Peyer's patch (tissue), 4 donors: ENCODE measurements at regions not wholly inside any gene's neighbourhood (a gene's known extent, or its start where the extent isn't known, plus 50 kb on each side); places are given as distances from the start of the nearest gene placed in this dataset.
"Not testable (repeated sequence)": the region's sequence is repeated elsewhere in the genome, so short reads cannot be mapped to it uniquely, and the experiment has no call there.

Experiments used
- DNase-seq, 3 donors: peaks; one replicate each; pipeline ENCODE4 v3.0.0-alpha.2; 2017 to 2019
- H3K27ac ChIP-seq, 4 donors: fragments of 200-600 bp; sonication (generic); one replicate each; pipeline ENCODE4 v1.5.1; 2016 to 2019
- H3K27me3 ChIP-seq, 2 donors: fragments of 200-600 bp; sonication (generic); one replicate each; pipeline ENCODE4 v1.5.1; 2019
- H3K36me3 ChIP-seq, 3 donors: fragments of 200-600 bp; sonication (generic); one replicate each; pipeline ENCODE4 v1.5.1; 2016 to 2019
- H3K4me1 ChIP-seq, 4 donors: fragments of 200-600 bp; sonication (generic); one replicate each; pipeline ENCODE4 v1.5.1; 2016 to 2019
- H3K4me3 ChIP-seq, 4 donors: fragments of 200-600 bp; sonication (generic); 1 replicate in 3 of 4; 2 replicates in 1 of 4; pipeline ENCODE4 v1.5.1; 2016 to 2019; ENCODE audit warnings: mild to moderate bottlenecking in 1 of 4
- H3K9me3 ChIP-seq, 4 donors: fragments of 200-600 bp; sonication (generic); one replicate each; pipeline ENCODE4 v1.5.1; 2016 to 2019; ENCODE audit warnings: mild to moderate bottlenecking in 1 of 4
- POLR2A ChIP-seq, 2 donors: fragments of 450-650 bp; IDR thresholded peaks; one replicate each; pipeline ENCODE4 v1.5.1; 2017; ENCODE audit warnings: antibody characterized with exemption in 2 of 2, mild to moderate bottlenecking in 2 of 2, moderate library complexity in 2 of 2
- TF ChIP-seq, protein P1 (sequence below), 6 experiments: fragments of 450-650 bp in 4 of 6; fragments of 200-600 bp in 2 of 6; sonication (generic) in 1 of 6; IDR thresholded peaks; one replicate each; pipeline ENCODE4 v1.5.1; 2017 to 2019; ENCODE audit warnings: antibody characterized with exemption in 6 of 6, mild to moderate bottlenecking in 3 of 6, moderate library complexity in 1 of 6

DNA sequence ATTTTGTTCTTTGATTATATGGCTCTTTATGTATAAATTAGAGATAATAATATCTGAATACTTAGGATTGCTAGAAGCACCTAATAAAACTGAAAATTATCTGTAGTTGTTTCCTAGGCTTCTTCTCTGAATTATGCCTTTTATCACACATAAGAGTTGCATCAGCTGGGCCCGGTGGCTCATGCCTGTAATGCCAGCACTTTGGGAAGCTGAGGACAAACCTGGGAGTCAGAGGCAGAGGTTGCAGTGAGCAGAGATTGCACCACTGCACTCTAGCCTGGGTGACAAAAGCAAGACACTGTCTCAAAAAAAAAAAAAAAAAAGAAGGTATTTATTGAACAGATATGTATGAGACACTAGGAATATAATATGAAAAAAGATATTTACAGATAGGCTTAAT, 773.5 kb upstream of the AGA start:
- Histone ChIP-seq H3K36me3 (no peaks in the 10 kb centered on the region), H3K9me3 (no peaks in the 10 kb centered on the region), H3K27me3 (no peaks in the 10 kb centered on the region), H3K27ac (no peak overlapping the region), H3K4me1 (no peaks in the 10 kb centered on the region), H3K4me3 (no peak overlapping the region)
- DNase-seq = no peak
- TF ChIP-seq, protein P1, sequence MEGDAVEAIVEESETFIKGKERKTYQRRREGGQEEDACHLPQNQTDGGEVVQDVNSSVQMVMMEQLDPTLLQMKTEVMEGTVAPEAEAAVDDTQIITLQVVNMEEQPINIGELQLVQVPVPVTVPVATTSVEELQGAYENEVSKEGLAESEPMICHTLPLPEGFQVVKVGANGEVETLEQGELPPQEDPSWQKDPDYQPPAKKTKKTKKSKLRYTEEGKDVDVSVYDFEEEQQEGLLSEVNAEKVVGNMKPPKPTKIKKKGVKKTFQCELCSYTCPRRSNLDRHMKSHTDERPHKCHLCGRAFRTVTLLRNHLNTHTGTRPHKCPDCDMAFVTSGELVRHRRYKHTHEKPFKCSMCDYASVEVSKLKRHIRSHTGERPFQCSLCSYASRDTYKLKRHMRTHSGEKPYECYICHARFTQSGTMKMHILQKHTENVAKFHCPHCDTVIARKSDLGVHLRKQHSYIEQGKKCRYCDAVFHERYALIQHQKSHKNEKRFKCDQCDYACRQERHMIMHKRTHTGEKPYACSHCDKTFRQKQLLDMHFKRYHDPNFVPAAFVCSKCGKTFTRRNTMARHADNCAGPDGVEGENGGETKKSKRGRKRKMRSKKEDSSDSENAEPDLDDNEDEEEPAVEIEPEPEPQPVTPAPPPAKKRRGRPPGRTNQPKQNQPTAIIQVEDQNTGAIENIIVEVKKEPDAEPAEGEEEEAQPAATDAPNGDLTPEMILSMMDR (IDR thresholded peaks at IDR 0.05) = no peak
- no peak for TF ChIP-seq POLR2A (IDR thresholded peaks at IDR 0.05)

DNA sequence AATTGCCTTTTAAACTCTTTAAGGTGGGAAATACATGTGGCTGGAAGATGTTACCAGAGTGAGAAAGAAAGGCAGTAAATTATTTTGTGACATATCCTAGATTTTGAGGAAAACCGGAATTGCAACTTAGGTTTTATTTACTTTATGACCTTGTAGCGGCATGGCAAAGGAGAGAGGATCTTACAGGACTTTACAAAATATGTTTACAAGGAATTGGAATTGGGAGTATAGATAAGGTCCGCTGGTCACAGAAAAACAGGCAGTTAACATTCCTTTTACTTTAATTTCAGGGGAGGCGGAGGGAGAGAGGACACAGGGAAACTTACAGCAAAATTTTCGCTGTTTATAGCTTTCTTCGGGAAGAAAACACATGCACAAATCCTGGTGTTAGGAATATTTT, 784.2 kb upstream of the AGA start:
- H3K4me3 ChIP-seq, DNase-seq, H3K36me3 ChIP-seq, H3K9me3 ChIP-seq, H3K27me3 ChIP-seq, H3K27ac ChIP-seq, H3K4me1 ChIP-seq: not testable (repeated sequence)

DNA sequence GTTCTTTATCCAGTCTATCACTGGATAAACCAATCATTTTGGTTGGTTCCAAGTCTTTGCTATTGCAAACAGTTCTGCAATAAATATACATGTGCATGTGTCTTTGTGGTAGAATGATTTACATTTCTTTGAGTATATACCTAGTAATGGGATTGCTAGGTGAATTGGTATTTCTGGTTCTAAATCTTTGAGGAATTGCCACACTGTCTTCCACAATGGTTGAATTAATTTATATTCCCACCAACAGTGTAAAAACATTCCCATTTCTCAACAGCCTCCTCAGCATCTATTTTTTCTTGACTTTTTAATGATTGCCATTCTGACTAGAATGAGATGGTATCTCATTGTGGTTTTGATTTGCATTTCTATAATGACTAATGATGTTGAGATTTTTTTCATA, 791.7 kb upstream of the AGA start:
- Histone ChIP-seq H3K4me3 (no peak overlapping the region), H3K27ac (no peak overlapping the region), H3K4me1 (no peaks in the 10 kb centered on the region), H3K27me3 (no peaks in the 10 kb centered on the region), H3K9me3 (no peaks in the 10 kb centered on the region), H3K36me3 (no peaks in the 10 kb centered on the region)
- no peak for DNase-seq
- TF ChIP-seq, protein P1 (IDR thresholded peaks at IDR 0.05) = no peak
- TF ChIP-seq POLR2A (IDR thresholded peaks at IDR 0.05) = no peak

DNA sequence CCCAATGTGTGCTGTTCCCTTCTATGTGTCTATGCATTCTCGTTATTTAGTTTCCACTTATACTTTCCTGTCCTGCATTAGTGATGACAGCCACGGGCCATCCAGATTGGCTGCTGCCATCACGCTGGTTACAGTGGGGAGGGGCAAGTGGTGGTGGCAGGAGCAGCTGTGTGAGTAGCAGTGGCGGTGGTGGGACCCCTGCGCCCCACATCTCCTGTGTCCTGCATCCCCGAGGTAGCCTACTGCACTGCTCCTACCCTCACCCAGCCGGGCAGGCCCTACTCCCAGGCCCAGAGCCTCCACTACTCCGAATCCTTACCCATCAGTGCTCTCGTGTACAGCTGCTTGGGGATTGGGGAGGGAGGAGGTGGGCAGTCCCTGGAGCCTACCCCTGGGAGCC, 798.7 kb upstream of the AGA start:
- Histone ChIP-seq H3K4me3 (no peak overlapping the region), H3K27ac (no peak overlapping the region), H3K27me3 (no peaks in the 10 kb centered on the region), H3K4me1 (no peaks in the 10 kb centered on the region), H3K36me3 (no peaks in the 10 kb centered on the region), H3K9me3 (no peaks in the 10 kb centered on the region)
- TF ChIP-seq, protein P1 (IDR thresholded peaks at IDR 0.05) = no peak
- TF ChIP-seq POLR2A (IDR thresholded peaks at IDR 0.05) = no peak
- DNase-seq = no peak

DNA sequence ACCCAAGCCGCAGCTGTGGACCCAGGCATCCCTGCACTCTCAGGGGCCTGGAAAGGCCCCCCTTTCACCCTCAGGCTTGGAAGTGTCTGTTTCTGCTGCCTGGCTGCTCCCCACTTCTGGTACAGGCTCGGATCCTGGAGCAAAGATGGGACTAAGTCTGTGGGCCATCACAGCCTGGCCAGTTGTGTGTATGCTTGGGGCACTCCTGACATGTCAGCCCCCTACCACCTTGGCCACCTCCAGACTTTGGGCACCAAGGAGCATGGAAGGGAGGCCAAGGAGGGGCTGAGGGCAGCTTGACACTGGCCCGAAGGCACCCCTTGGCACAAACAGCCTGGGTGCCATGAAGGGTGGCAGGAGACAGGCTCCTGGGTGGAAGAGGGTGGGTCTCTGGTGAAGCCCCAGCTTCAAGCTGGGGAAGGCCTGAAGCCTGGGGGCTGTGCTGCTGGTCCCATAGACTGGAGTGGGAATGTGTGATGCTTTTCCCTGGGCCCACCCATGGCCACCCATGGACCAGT, 799.4 kb upstream of the AGA start:
- DNase-seq = no peak
- Histone ChIP-seq H3K9me3 (no peaks in the 10 kb centered on the region), H3K4me1 (no peaks in the 10 kb centered on the region), H3K27ac (no peak overlapping the region), H3K36me3 (no peaks in the 10 kb centered on the region), H3K27me3 (no peaks in the 10 kb centered on the region), H3K4me3 (no peak overlapping the region)
- TF ChIP-seq, protein P1 (IDR thresholded peaks at IDR 0.05) = no peak
- no peak for TF ChIP-seq POLR2A (IDR thresholded peaks at IDR 0.05)

DNA sequence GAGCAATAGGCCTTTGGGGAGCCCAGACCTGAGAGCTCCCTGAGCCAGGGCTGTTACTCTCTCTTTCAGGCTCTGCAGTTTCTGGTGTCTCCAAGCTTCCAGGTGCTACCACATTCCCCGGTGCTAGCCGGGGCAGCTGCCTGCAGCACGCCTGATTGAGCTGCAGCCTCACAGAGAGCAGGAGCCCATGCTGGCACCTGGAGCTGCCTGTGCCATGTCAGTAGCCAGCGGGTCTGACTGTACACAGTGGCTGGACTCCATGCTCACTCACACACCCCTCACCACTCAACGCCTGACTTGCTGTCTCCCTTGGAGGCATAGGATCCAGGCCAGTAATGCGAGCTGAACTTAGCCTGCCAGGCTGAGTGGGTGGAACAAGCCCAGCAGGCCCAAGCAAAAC, 800.4 kb upstream of the AGA start:
- H3K27ac ChIP-seq = no peak overlapping the region
- no peak overlapping the region for H3K4me3 ChIP-seq
- no peaks in the 10 kb centered on the region for H3K27me3 ChIP-seq
- no peaks in the 10 kb centered on the region for H3K36me3 ChIP-seq
- no peak for DNase-seq
- H3K9me3 ChIP-seq = no peaks in the 10 kb centered on the region
- TF ChIP-seq, protein P1 (IDR thresholded peaks at IDR 0.05) = no peak
- H3K4me1 ChIP-seq = no peaks in the 10 kb centered on the region
